ENCODE measurements at regions not wholly inside any gene's neighbourhood (a gene's known extent, or its start where the extent isn't known, plus 50 kb on each side); places are given as distances from the start of the nearest gene placed in this dataset.

DNA sequence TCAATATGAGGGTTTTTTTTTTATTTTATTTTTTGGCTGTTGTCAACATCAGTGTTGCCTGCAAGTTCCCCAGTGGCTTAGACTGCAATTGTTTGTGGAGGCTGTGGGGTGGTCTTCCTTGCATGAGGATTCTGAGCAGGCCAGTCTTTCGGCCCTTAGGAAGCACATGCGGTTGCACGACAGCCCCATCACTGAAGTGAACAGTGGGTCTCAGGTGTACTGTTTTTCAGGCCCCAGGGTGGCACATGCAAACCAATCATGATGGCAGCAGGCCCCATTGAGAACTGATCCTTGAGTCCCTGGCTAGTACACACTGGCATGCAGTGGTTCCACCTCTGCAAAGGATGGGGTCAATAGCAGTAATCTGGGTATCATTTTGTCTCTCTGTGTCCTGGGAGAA, 768.7 kb downstream of the EPHA3 start:
- H3K9ac ChIP-seq (ENCODE audit: insufficient read depth in 1 of 2, low read length in 2 of 2): no peak overlapping the region
- no peak overlapping the region for H3K4me3 ChIP-seq
- no peaks in the 10 kb centered on the region for H3K36me3 ChIP-seq (ENCODE audit: control insufficient read depth in 4 of 4, insufficient read depth in 4 of 4, low read length in 4 of 4)
- ATAC-seq (ENCODE audit: insufficient read depth, low FRiP score) (no peak), DNase-seq (no peak)
- no peaks in the 10 kb centered on the region for H3K27me3 ChIP-seq (ENCODE audit: control insufficient read depth in 3 of 3, insufficient read depth in 3 of 3, low read length in 2 of 3)
- H3K4me1 ChIP-seq (ENCODE audit: control insufficient read depth in 5 of 5, insufficient read depth in 5 of 5, low read length in 5 of 5): no peaks in the 10 kb centered on the region
- WGBS, 2 donors: 95 to 100% methylated on average over 3 of the region's 3 CpGs
- TF ChIP-seq, protein P1, sequence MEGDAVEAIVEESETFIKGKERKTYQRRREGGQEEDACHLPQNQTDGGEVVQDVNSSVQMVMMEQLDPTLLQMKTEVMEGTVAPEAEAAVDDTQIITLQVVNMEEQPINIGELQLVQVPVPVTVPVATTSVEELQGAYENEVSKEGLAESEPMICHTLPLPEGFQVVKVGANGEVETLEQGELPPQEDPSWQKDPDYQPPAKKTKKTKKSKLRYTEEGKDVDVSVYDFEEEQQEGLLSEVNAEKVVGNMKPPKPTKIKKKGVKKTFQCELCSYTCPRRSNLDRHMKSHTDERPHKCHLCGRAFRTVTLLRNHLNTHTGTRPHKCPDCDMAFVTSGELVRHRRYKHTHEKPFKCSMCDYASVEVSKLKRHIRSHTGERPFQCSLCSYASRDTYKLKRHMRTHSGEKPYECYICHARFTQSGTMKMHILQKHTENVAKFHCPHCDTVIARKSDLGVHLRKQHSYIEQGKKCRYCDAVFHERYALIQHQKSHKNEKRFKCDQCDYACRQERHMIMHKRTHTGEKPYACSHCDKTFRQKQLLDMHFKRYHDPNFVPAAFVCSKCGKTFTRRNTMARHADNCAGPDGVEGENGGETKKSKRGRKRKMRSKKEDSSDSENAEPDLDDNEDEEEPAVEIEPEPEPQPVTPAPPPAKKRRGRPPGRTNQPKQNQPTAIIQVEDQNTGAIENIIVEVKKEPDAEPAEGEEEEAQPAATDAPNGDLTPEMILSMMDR (IDR thresholded peaks at IDR 0.05; ENCODE audit: control extremely low read depth, extremely low read depth): no peak
- H3K27ac ChIP-seq (ENCODE audit: low read depth in 1 of 2, low read length in 1 of 2): no peak overlapping the region
- H3K9me3 ChIP-seq (ENCODE audit: control insufficient read depth in 4 of 4, insufficient read depth in 3 of 4, low read length in 3 of 4): peaks cover 0 to 5% (median 2%) of the 10 kb centered on the region in 4 donors

DNA sequence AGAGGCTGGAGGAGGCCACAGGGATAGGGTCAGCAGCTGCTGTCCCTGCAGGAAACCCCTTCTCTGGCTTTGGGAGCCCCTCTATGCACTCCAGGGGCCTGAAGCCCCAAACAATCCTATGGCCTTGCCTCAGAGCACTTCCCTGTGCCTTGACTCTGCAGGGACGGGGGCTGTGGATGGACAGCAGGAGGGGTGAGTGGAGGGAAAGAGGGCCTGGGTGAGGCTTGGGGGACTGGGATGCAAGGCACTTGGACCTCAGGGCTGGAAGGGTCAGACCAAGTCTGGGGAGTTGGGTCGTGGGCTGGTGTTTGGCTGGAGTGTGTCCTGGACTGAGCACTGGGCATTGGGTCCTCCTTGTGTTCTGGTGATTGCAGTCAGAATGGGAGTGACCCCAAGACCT, 769.8 kb downstream of the EPHA3 start:
- Histone ChIP-seq H3K36me3 (ENCODE audit: control insufficient read depth in 4 of 4, insufficient read depth in 4 of 4, low read length in 4 of 4) (no peaks in the 10 kb centered on the region), H3K27ac (ENCODE audit: low read depth in 1 of 2, low read length in 1 of 2) (no peak overlapping the region), H3K4me3 (no peak overlapping the region), H3K27me3 (ENCODE audit: control insufficient read depth in 3 of 3, insufficient read depth in 3 of 3, low read length in 2 of 3) (no peaks in the 10 kb centered on the region), H3K4me1 (ENCODE audit: control insufficient read depth in 5 of 5, insufficient read depth in 5 of 5, low read length in 5 of 5) (no peaks in the 10 kb centered on the region), H3K9ac (ENCODE audit: insufficient read depth in 1 of 2, low read length in 2 of 2) (no peak overlapping the region), H3K9me3 (ENCODE audit: control insufficient read depth in 4 of 4, insufficient read depth in 3 of 4, low read length in 3 of 4) (peaks cover 0 to 5% (median 2%) of the 10 kb centered on the region in 4 donors)
- DNase-seq (no peak), ATAC-seq (ENCODE audit: insufficient read depth, low FRiP score) (no peak)
- 71 to 85% methylated on average over 2 of the region's 2 CpGs for WGBS, 2 donors
- TF ChIP-seq, protein P1 (IDR thresholded peaks at IDR 0.05; ENCODE audit: control extremely low read depth, extremely low read depth): no peak

DNA sequence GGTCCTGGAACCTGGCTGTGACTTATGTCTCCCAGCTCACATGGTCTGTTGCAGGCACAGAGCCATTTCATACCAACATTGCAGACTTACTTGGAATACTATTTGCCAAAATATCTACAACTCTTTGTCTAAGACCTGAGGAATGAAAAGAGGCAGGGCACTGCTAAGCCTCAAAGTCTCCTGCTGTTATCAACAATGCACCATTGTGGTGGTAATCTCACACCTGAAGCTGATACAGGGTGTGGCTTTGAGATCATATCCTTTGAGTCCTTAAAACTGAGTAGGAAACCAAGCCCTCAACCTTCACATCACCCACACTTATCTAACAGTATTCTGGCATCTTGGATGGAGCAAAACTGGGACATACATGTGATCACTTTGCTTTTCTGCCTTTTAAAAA, 782.0 kb downstream of the EPHA3 start:
- Histone ChIP-seq H3K27ac (ENCODE audit: low read depth in 1 of 2, low read length in 1 of 2) (no peak overlapping the region), H3K9me3 (ENCODE audit: control insufficient read depth in 4 of 4, insufficient read depth in 3 of 4, low read length in 3 of 4) (peaks cover 0 to 8% (median 3%) of the 10 kb centered on the region in 4 donors), H3K4me3 (no peak overlapping the region), H3K36me3 (ENCODE audit: control insufficient read depth in 4 of 4, insufficient read depth in 4 of 4, low read length in 4 of 4) (no peaks in the 10 kb centered on the region), H3K27me3 (ENCODE audit: control insufficient read depth in 3 of 3, insufficient read depth in 3 of 3, low read length in 2 of 3) (no peaks in the 10 kb centered on the region), H3K4me1 (ENCODE audit: control insufficient read depth in 5 of 5, insufficient read depth in 5 of 5, low read length in 5 of 5) (no peaks in the 10 kb centered on the region), H3K9ac (ENCODE audit: insufficient read depth in 1 of 2, low read length in 2 of 2) (no peak overlapping the region)
- DNase-seq (no peak), ATAC-seq (ENCODE audit: insufficient read depth, low FRiP score) (no peak)
- TF ChIP-seq, protein P1 (IDR thresholded peaks at IDR 0.05; ENCODE audit: control extremely low read depth, extremely low read depth): no peak

DNA sequence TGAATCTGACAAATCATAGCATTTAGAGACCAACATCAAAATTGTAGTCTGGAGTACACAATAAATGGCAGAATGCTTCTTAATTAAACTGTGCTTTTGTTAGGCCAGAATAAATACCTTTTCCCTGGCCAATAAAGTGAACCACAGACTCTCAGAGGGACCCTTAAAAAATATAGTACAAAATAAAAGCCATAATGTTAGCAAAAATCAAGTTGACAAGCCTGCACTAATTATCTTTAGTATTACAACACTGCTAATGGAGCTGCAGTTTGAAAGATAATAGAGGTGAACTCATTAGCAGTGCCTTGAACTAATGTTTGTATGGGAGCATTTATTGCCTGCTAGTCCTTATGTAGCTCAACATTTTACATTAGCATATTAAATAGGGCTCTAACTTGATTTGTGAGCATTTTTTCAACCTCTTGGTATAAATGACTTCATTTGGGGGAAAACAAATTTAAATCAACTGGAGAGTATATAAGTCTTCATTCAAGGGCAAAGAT, 801.3 kb downstream of the EPHA3 start:
- Histone ChIP-seq H3K4me3 (no peak overlapping the region), H3K27me3 (ENCODE audit: control insufficient read depth in 3 of 3, insufficient read depth in 3 of 3, low read length in 2 of 3) (no peaks in the 10 kb centered on the region), H3K9me3 (ENCODE audit: control insufficient read depth in 4 of 4, insufficient read depth in 3 of 4, low read length in 3 of 4) (peaks cover 0 to 6% (median 2%) of the 10 kb centered on the region in 4 donors), H3K36me3 (ENCODE audit: control insufficient read depth in 4 of 4, insufficient read depth in 4 of 4, low read length in 4 of 4) (no peaks in the 10 kb centered on the region), H3K27ac (ENCODE audit: low read depth in 1 of 2, low read length in 1 of 2) (no peak overlapping the region), H3K9ac (ENCODE audit: insufficient read depth in 1 of 2, low read length in 2 of 2) (no peak overlapping the region), H3K4me1 (ENCODE audit: control insufficient read depth in 5 of 5, insufficient read depth in 5 of 5, low read length in 5 of 5) (no peaks in the 10 kb centered on the region)
- DNase-seq (no peak), ATAC-seq (ENCODE audit: insufficient read depth, low FRiP score) (no peak)
- TF ChIP-seq, protein P1 (IDR thresholded peaks at IDR 0.05; ENCODE audit: control extremely low read depth, extremely low read depth): no peak
